Stomach (tissue), 4 donors: ENCODE measurements at regions not wholly inside any gene's neighbourhood (a gene's known extent, or its start where the extent isn't known, plus 50 kb on each side); places are given as distances from the start of the nearest gene placed in this dataset.

Experiments
- CTCF ChIP-seq, 7 experiments: fragments of 450-650 bp in 4 of 7; fragments of 200-600 bp in 3 of 7; sonication (generic) in 3 of 7; IDR thresholded peaks; one replicate each; pipeline ENCODE4 v1.5.1; 2016 to 2019; ENCODE audit warnings: antibody characterized with exemption in 7 of 7, control low read depth in 2 of 7, mild to moderate bottlenecking in 1 of 7
- POLR2A ChIP-seq, 4 donors: fragments of 450-650 bp; IDR thresholded peaks; one replicate each; pipeline ENCODE4 v1.6.1; 2016; ENCODE audit warnings: antibody characterized with exemption in 4 of 4, control low read depth in 2 of 4, mild to moderate bottlenecking in 1 of 4, moderate library complexity in 1 of 4
- POLR2AphosphoS5 ChIP-seq, 3 donors: sonication (generic); formaldehyde crosslinking; IDR thresholded peaks; one replicate each; pipeline ENCODE4 v1.6.1; 2016; ENCODE audit warnings: antibody characterized with exemption in 3 of 3

- TF ChIP-seq CTCF (IDR thresholded peaks at IDR 0.05) (no peak), POLR2AphosphoS5 (IDR thresholded peaks at IDR 0.05) (no peak), POLR2A (IDR thresholded peaks at IDR 0.05) (no peak)
These were observed 445.4 kb upstream of the DEFB115 start for GRCh38 chr20:30811885-30812671.
